Retinal pigment epithelial cell (primary cell): ENCODE measurements at regions not wholly inside any gene's neighbourhood (a gene's known extent, or its start where the extent isn't known, plus 50 kb on each side); places are given as distances from the start of the nearest gene placed in this dataset.

Experiments
- DNase-seq: peaks from one replicate; pipeline ENCODE4 v3.0.0-alpha.2; 2010; ENCODE audit warnings: low read depth
- H3K4me3 ChIP-seq: 2 replicates; pipeline ENCODE4 v1.5.1; 2011; ENCODE audit warnings: mild to moderate bottlenecking, low read length, control low read depth, moderate library complexity
- TF ChIP-seq, protein P1 (sequence below): conservative IDR thresholded peaks from 2 replicates; pipeline ENCODE4 v1.5.1; 2011; ENCODE audit warnings: low read depth, low read length, control low read depth, inconsistent platforms

DNA sequence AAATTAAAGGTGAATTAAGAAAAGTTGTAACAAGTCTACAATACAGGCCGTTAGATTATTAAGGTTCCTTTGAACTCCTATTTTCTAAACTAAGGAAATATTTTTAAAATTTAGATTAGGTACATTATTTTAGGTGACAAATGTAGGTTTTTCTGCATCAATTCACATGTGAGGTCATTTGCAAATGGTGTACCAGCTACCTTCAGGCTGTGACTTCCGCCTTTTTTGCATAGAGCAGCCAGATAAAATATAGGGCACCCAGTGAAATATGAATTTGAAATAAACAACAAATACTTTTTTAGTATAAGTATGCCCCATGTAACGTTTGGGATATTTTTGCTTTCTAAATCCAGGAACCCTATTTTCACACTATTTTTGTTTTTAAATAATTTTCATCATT is 544.0 kb downstream of the LMO4 start:
- TF ChIP-seq, protein P1, sequence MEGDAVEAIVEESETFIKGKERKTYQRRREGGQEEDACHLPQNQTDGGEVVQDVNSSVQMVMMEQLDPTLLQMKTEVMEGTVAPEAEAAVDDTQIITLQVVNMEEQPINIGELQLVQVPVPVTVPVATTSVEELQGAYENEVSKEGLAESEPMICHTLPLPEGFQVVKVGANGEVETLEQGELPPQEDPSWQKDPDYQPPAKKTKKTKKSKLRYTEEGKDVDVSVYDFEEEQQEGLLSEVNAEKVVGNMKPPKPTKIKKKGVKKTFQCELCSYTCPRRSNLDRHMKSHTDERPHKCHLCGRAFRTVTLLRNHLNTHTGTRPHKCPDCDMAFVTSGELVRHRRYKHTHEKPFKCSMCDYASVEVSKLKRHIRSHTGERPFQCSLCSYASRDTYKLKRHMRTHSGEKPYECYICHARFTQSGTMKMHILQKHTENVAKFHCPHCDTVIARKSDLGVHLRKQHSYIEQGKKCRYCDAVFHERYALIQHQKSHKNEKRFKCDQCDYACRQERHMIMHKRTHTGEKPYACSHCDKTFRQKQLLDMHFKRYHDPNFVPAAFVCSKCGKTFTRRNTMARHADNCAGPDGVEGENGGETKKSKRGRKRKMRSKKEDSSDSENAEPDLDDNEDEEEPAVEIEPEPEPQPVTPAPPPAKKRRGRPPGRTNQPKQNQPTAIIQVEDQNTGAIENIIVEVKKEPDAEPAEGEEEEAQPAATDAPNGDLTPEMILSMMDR, result no peak
- DNase-seq, result no peak
- H3K4me3 ChIP-seq, result no peak overlapping the region

DNA sequence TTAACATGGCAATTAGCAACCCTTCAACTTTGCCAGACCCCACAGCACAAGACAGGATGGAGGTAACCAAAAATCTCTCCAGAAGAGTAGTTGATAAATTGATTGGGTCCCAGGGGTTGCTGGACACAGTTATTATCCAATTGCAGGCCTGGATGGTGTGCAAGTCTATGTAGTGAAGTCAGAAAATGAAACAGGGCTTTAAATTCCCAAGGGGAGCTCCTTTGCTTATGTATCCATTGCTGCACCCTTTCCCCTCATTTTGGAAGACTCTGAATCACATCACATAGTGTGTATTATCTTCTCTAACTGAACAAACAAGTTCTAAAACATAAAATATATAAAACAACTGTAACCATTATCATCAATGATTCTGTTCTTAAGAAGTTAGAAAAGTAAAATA is 550.2 kb downstream of the LMO4 start:
- no peak for DNase-seq
- H3K4me3 ChIP-seq, result no peak overlapping the region
- TF ChIP-seq, protein P1, result no peak

DNA sequence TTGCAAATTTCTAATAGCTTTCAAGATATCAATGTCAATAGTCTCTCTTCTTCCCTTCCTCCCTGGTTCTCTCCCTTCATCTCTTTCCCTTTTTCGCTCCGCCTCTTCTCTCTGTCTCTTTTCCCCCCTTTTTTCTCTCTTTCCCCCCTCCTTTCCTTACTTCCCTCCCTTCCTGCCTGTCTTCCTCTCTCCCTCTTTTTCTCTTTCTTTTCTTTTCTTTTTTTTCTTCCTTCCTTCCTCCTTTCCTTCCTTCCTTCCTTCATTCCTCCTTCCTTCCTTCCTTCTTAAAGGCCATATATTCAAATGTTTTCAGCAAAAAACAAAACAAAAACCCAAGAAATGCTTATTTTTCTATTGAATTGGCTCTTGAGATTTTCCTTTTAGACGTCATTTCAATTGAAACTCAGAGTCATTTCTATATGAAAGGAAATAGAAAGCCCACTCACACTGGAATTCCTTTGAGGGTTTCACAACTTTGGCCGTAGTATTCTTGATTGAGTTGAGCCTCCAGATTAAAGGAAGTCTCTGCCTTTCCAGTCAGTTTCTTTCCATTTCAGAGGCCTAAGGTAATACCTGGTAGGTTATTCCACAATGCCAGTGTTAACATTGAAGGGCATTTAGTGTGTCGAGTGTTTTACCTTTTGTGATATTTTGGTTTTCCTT is 551.5 kb downstream of the LMO4 start:
- no peak for DNase-seq
- TF ChIP-seq, protein P1, result no peak
- H3K4me3 ChIP-seq, result no peak overlapping the region

DNA sequence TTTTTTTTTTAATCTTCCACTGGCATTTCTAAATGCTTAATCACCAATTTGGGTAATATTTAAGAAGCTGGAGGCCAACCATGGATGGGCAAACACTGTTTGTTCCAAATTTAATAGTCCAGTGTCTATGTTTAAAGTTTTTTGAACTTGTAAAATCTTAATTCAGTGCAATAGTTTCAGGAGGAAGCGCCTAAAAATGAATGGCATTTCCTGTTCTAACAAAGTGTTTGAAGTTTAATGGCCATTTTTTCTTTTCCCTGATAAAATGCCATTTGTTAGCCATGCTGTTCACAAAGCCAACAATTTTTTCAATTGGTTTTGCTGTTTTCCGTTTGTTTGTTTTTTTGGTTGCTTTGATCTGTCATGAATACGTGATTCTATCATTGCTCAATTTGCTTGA is 552.1 kb downstream of the LMO4 start:
- no peak for DNase-seq
- no peak overlapping the region for H3K4me3 ChIP-seq
- TF ChIP-seq, protein P1, result no peak

DNA sequence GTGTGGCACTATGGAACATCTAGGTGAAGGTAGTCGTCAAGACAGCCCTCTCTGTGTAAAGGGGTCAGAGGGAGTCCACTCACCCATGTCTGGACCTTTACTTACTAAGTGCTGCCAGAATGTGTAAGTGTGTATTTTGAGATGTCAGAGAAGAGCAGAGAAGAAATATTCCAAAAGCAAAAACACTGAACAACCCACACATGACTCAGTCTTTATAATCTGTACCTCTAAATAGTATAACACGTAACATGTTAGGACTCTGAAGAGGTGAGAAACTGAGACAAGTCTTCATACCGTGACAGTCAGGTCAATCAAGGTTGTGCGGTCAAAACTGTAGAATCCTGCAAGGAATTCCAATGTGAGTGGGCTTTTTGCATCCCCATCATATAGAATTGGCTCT is 555.2 kb downstream of the LMO4 start:
- no peak for DNase-seq
- H3K4me3 ChIP-seq, result no peak overlapping the region
- TF ChIP-seq, protein P1, result no peak

DNA sequence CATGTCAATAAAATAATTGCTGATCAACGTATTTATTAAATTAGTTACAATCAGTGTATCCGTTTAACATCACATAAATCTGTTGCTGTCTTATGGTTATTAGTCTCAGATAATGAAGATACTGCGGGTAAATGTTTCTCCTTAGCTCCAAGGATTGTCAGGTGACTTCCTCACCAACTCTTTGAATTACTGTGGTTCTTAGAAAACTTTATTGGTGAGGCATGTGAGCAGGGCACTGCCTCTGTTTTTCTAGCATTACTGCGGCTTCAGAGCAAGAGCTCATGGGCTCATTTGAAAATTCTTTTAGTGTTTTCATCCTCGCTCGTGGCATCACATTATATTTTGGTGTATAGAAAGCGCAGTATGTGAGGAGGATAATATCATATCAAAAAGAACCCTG is 555.9 kb downstream of the LMO4 start:
- DNase-seq, result no peak
- no peak overlapping the region for H3K4me3 ChIP-seq
- TF ChIP-seq, protein P1, result no peak

DNA sequence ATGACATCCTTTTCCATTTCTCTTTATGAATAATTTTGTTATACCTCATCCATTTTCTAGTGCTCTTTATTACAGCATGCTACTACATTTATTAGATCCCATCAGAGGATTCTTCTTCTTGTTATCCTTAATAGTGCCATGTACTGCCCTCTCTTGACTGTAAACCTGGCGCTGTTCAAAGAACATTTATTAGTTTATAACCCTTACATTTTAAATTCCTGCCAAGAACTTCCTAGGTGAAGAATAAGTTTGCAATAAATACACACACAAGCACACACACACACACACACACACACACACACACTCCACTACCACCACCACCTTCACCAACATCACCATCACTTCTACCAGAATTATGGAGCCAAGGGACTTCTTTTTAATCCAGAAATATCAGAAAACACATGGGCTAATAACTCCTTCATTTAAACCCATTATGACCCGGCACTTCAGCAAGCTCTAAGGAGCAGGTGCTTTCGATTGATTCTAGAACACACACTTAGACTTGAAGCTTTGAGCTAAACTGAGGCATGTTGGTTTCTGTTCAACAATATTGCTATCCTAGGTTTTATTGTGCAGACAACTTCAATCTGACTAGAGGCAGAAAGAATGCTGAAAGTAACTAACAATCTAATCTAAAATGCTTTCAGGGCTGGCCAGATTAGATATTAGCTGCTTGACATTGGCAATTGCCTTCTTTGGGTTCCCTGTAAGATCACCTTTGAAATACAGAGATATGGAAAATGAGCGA is 556.8 kb downstream of the LMO4 start:
- no peak for DNase-seq
- no peak overlapping the region for H3K4me3 ChIP-seq
- TF ChIP-seq, protein P1, result no peak
